ENCODE measurements at regions not wholly inside any gene's neighbourhood (a gene's known extent, or its start where the extent isn't known, plus 50 kb on each side); places are given as distances from the start of the nearest gene placed in this dataset.

DNA sequence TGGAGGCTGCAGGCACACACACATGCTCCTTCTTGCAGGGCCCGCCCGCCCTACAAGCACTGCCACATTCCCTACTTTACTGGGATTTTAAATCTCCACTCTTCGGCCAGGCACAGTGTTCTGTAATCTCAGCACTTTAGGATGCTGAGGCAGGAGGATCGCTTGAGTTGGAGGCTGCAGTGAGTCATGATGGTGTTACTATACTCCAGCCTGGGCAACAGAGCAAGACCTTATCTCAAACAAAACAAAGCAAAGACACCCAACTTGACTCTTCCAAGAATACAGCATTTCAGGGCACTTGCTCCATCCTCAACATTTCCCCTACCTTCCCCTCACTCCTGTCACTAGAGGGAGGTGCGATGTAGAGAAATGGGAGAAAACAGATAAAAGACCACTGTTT, 194.0 kb downstream of the MYLK4 start:
- H3K36me3 Mint-ChIP-seq (ENCODE audit: unreplicated experiment), result no peaks in the 10 kb centered on the region
- TF ChIP-seq, protein P1, sequence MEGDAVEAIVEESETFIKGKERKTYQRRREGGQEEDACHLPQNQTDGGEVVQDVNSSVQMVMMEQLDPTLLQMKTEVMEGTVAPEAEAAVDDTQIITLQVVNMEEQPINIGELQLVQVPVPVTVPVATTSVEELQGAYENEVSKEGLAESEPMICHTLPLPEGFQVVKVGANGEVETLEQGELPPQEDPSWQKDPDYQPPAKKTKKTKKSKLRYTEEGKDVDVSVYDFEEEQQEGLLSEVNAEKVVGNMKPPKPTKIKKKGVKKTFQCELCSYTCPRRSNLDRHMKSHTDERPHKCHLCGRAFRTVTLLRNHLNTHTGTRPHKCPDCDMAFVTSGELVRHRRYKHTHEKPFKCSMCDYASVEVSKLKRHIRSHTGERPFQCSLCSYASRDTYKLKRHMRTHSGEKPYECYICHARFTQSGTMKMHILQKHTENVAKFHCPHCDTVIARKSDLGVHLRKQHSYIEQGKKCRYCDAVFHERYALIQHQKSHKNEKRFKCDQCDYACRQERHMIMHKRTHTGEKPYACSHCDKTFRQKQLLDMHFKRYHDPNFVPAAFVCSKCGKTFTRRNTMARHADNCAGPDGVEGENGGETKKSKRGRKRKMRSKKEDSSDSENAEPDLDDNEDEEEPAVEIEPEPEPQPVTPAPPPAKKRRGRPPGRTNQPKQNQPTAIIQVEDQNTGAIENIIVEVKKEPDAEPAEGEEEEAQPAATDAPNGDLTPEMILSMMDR (IDR thresholded peaks at IDR 0.05; ENCODE audit: partially characterized antibody, unreplicated experiment), result no peak
- peaks cover 2% of the 10 kb centered on the region for H3K27me3 Mint-ChIP-seq (ENCODE audit: unreplicated experiment)
- H3K4me1 Mint-ChIP-seq (ENCODE audit: low read depth, unreplicated experiment), result peaks cover 8% of the 10 kb centered on the region
- H3K9me3 Mint-ChIP-seq (ENCODE audit: unreplicated experiment), result peaks cover 2% of the 10 kb centered on the region
- DNase-seq, result no peak
- no peak overlapping the region for H3K4me3 Mint-ChIP-seq (ENCODE audit: unreplicated experiment)
- H3K27ac Mint-ChIP-seq (ENCODE audit: unreplicated experiment), result no peak overlapping the region

DNA sequence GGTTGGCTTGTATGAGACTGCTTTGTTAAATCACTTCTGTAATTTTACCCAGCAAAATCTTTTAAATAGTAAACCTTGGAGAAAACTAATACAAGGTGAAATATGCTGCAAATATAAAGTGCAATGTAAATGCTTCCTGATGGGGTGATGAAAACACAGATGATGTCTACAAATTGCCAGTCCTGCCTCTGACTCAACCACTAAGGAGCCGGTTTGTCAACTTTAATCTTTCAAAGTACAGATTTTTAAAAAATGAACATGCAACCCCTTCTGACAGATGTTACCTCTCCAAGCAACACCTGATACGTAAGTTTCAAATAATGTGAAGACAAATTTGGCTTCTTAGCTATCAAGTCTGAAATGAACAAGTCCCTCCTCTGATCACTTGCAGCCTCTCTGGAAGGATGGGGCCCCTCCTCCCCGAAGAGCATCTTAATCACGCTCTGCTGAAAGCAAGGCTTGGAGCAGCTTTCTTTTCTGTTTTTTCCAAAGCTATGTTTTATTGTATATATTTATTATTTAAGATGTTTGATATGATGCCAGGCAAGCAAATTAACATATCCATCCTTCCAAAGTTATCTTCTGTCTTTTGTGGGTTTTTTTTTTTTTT, 196.0 kb downstream of the MYLK4 start:
- TF ChIP-seq, protein P1 (IDR thresholded peaks at IDR 0.05; ENCODE audit: partially characterized antibody, unreplicated experiment), result no peak
- H3K27ac Mint-ChIP-seq (ENCODE audit: unreplicated experiment), result no peak overlapping the region
- no peak overlapping the region for H3K4me3 Mint-ChIP-seq (ENCODE audit: unreplicated experiment)
- H3K9me3 Mint-ChIP-seq (ENCODE audit: unreplicated experiment), result no peaks in the 10 kb centered on the region
- H3K4me1 Mint-ChIP-seq (ENCODE audit: low read depth, unreplicated experiment), result no peaks in the 10 kb centered on the region
- H3K27me3 Mint-ChIP-seq (ENCODE audit: unreplicated experiment), result no peaks in the 10 kb centered on the region
- DNase-seq, result no peak
- no peaks in the 10 kb centered on the region for H3K36me3 Mint-ChIP-seq (ENCODE audit: unreplicated experiment)

DNA sequence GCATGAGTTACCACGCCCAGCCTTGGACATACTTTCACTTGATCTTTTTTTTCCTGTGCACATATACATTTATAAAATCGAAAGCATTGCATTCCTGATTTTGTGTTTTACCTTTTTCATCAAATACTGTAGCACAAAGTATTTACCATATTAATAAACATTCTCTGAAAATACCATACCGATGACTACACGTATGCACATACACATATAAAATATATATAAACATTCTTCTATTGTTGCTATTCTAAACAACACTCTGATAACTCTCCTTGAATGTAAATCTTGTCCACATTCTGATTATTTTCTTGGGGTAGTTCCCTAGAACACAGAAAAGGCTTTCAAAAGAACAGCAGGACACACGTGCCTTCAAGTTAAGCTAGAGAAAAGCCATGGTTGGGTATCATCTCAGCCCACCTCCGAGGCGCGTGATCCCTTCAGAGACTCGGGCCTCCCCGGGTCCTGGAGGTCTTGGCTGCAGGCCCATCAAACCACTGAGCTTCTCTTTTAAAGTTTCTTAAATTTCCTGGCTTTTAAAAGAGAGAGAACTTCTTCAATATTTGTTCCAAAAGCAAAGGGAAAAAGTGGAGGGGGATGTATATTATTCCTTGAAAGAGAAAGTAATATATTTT, 198.1 kb downstream of the MYLK4 start:
- Mint-ChIP-seq H3K4me1 (ENCODE audit: low read depth, unreplicated experiment) (no peaks in the 10 kb centered on the region), H3K36me3 (ENCODE audit: unreplicated experiment) (peaks cover 7% of the 10 kb centered on the region), H3K4me3 (ENCODE audit: unreplicated experiment) (no peak overlapping the region), H3K9me3 (ENCODE audit: unreplicated experiment) (peaks cover 3% of the 10 kb centered on the region), H3K27me3 (ENCODE audit: unreplicated experiment) (no peaks in the 10 kb centered on the region), H3K27ac (ENCODE audit: unreplicated experiment) (no peak overlapping the region)
- TF ChIP-seq, protein P1 (IDR thresholded peaks at IDR 0.05; ENCODE audit: partially characterized antibody, unreplicated experiment), result no peak
- no peak for DNase-seq

DNA sequence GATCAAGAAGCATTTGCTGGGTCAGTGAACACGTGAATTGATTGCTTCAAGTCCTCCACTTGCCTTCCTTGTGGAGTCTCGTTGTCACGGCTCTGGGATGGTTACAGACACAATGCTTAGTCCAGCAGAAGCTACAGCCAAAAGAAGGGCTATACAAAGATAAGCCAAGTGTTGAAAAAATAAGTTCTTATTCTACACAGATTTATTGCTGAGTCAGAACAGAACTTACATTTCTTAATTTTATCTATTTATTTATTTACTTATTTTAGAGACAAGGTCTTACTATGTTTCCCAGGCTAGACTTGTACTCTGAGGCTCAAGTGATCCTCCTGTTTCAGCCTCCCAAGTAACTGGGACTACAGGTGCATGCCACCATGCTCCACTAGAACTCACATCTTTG, 199.0 kb downstream of the MYLK4 start:
- TF ChIP-seq, protein P1 (IDR thresholded peaks at IDR 0.05; ENCODE audit: partially characterized antibody, unreplicated experiment), result no peak
- peaks cover 7% of the 10 kb centered on the region for H3K36me3 Mint-ChIP-seq (ENCODE audit: unreplicated experiment)
- no peaks in the 10 kb centered on the region for H3K4me1 Mint-ChIP-seq (ENCODE audit: low read depth, unreplicated experiment)
- no peak overlapping the region for H3K4me3 Mint-ChIP-seq (ENCODE audit: unreplicated experiment)
- H3K9me3 Mint-ChIP-seq (ENCODE audit: unreplicated experiment), result peaks cover 3% of the 10 kb centered on the region
- no peak overlapping the region for H3K27ac Mint-ChIP-seq (ENCODE audit: unreplicated experiment)
- no peaks in the 10 kb centered on the region for H3K27me3 Mint-ChIP-seq (ENCODE audit: unreplicated experiment)
- no peak for DNase-seq

DNA sequence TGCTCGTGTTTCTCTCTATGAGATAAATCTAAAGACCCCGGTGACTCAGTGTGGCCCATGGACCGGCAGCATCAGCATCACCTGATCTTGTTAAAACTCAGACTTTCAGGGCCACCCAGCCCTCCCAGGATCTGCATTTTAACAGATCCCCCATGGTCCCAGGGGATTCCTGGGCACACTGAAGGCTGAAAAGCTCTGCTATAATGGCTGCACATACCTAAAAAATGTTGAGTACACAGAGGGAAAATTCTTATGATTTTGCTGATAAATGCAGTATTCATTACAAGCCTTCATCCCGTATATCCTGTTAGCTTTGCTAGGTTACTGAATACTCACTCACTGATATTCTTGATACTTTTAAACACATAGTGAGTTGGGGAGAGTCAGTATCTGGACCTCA, 200.5 kb downstream of the MYLK4 start:
- peaks cover 3% of the 10 kb centered on the region for H3K9me3 Mint-ChIP-seq (ENCODE audit: unreplicated experiment)
- no peaks in the 10 kb centered on the region for H3K4me1 Mint-ChIP-seq (ENCODE audit: low read depth, unreplicated experiment)
- H3K27me3 Mint-ChIP-seq (ENCODE audit: unreplicated experiment), result no peaks in the 10 kb centered on the region
- H3K4me3 Mint-ChIP-seq (ENCODE audit: unreplicated experiment), result no peak overlapping the region
- H3K36me3 Mint-ChIP-seq (ENCODE audit: unreplicated experiment), result peaks cover 7% of the 10 kb centered on the region
- no peak overlapping the region for H3K27ac Mint-ChIP-seq (ENCODE audit: unreplicated experiment)
- TF ChIP-seq, protein P1 (IDR thresholded peaks at IDR 0.05; ENCODE audit: partially characterized antibody, unreplicated experiment), result no peak
- DNase-seq, result no peak
